IMR-90 (cell line): ENCODE measurements at regions not wholly inside any gene's neighbourhood (a gene's known extent, or its start where the extent isn't known, plus 50 kb on each side); places are given as distances from the start of the nearest gene placed in this dataset.

Source experiments
- ATAC-seq: fragments of 200-7000 bp; cut with Tn5 transposase; 2 replicates; pipeline ENCODE4 v1.9.1; 2020; ENCODE audit warnings: low read depth, mild to moderate bottlenecking, moderate library complexity
- BruUV-seq: library from RNA; stranded (reverse); fragments of 400-500 nt; replicated peaks from 2 replicates; lab custom pipeline; 2021; lab: Mats Ljungman, UMichigan
- CTCF ChIA-PET: fragments of 300-600 bp; formaldehyde crosslinking; extraction: SDS; loops from one replicate; lab custom pipeline; 2021; ENCODE audit warnings: antibody characterized with exemption; lab: Yijun Ruan, JAX
- POLR2A ChIA-PET: fragments of 300-600 bp; sonication (Branson Sonifier 250); formaldehyde crosslinking; loops from one replicate; lab custom pipeline; 2022; ENCODE audit warnings: antibody characterized with exemption; ENCODE audit not compliant: unreplicated experiment; lab: Charles Lee
- DNase-seq: peaks from one replicate; pipeline ENCODE4 v3.0.0; 2013
- H2AFZ ChIP-seq: replicated peaks from 2 replicates; pipeline ENCODE3; 2013; ENCODE audit warnings: low read length, mild to moderate bottlenecking; ENCODE audit not compliant: poor library complexity
- H2AK5ac ChIP-seq: 2 replicates; pipeline ENCODE4 v1.6.1; 2013; ENCODE audit warnings: low read depth, low read length, inconsistent platforms
- H2AK9ac ChIP-seq: replicated peaks from 2 replicates; pipeline ENCODE3; 2013; ENCODE audit warnings: mild to moderate bottlenecking, low read depth, low read length, moderate library complexity; ENCODE audit not compliant: poor library complexity
- H2BK120ac ChIP-seq: 2 replicates; pipeline ENCODE4 v1.6.1; 2013; ENCODE audit warnings: low read depth, low read length, inconsistent platforms
- H2BK15ac ChIP-seq: 3 replicates; pipeline ENCODE4 v1.6.1; 2013; ENCODE audit warnings: low read depth, low read length, inconsistent platforms
- H2BK20ac ChIP-seq: 2 replicates; pipeline ENCODE4 v1.6.1; 2013; ENCODE audit warnings: low read depth, mild to moderate bottlenecking, inconsistent platforms, low read length, moderate library complexity
- H2BK5ac ChIP-seq: 2 replicates; pipeline ENCODE4 v1.6.1; 2013; ENCODE audit warnings: mild to moderate bottlenecking, low read depth, low read length, inconsistent platforms; ENCODE audit not compliant: poor library complexity, severe bottlenecking
- H3K14ac ChIP-seq: replicated peaks from 2 replicates; pipeline ENCODE4 v1.6.1; 2013; ENCODE audit warnings: low read depth, low read length, inconsistent platforms
- H3K18ac ChIP-seq: 2 replicates; pipeline ENCODE4 v1.6.1; 2013; ENCODE audit warnings: low read depth, low read length, control low read depth
- H3K23ac ChIP-seq: 2 replicates; pipeline ENCODE4 v1.6.1; 2013; ENCODE audit warnings: low read depth, low read length, inconsistent platforms
- H3K27ac ChIP-seq: 2 replicates; pipeline ENCODE4 v1.5.1; 2013; ENCODE audit warnings: mild to moderate bottlenecking, control low read depth, low read length; ENCODE audit not compliant: insufficient read depth
- H3K27me3 ChIP-seq: 2 replicates; pipeline ENCODE4 v1.6.1; 2013; ENCODE audit warnings: low read length; ENCODE audit not compliant: control insufficient read depth, insufficient read depth
- H3K36me3 ChIP-seq: 2 replicates; pipeline ENCODE4 v1.6.1; 2013; ENCODE audit warnings: low read length, mixed read lengths; ENCODE audit not compliant: control insufficient read depth, insufficient read depth
- H3K4ac ChIP-seq: 2 replicates; pipeline ENCODE4 v1.6.1; 2013; ENCODE audit warnings: low read depth, low read length, inconsistent platforms
- H3K4me1 ChIP-seq: 2 replicates; pipeline ENCODE4 v1.6.1; 2013; ENCODE audit warnings: low read length, mixed read lengths; ENCODE audit not compliant: control insufficient read depth, insufficient read depth
- H3K4me2 ChIP-seq: 2 replicates; pipeline ENCODE4 v1.6.1; 2013; ENCODE audit warnings: low read depth, mild to moderate bottlenecking, control low read depth, low read length, moderate library complexity
- H3K4me3 ChIP-seq: 2 replicates; pipeline ENCODE4 v1.5.1; 2013; ENCODE audit warnings: low read depth, mild to moderate bottlenecking, control low read depth, low read length, moderate library complexity; ENCODE audit not compliant: insufficient read depth
- H3K56ac ChIP-seq: 2 replicates; pipeline ENCODE4 v1.6.1; 2013; ENCODE audit warnings: low read length, inconsistent platforms; ENCODE audit not compliant: insufficient read depth; ENCODE audit errors: extremely low read depth
- H3K79me1 ChIP-seq, 2 experiments: 2 replicates each; pipeline ENCODE4 v1.6.1; 2013; ENCODE audit warnings: low read length in 2 of 2, inconsistent platforms in 1 of 2, low read depth in 1 of 2
- H3K9ac ChIP-seq: 2 replicates; pipeline ENCODE4 v1.6.1; 2013; ENCODE audit warnings: low read depth, low read length, control low read depth
- H3K9me1 ChIP-seq: 2 replicates; pipeline ENCODE4 v1.6.1; 2013; ENCODE audit warnings: low read length, inconsistent platforms; ENCODE audit not compliant: insufficient read depth
- H3K9me3 ChIP-seq: 2 replicates; pipeline ENCODE4 v1.6.1; 2013; ENCODE audit warnings: low read length; ENCODE audit not compliant: control insufficient read depth, insufficient read depth
- H4K20me1 ChIP-seq: 2 replicates; pipeline ENCODE4 v1.6.1; 2013; ENCODE audit warnings: low read length, inconsistent platforms; ENCODE audit not compliant: insufficient read depth
- H4K5ac ChIP-seq: 2 replicates; pipeline ENCODE4 v1.6.1; 2013; ENCODE audit warnings: mild to moderate bottlenecking, low read depth, low read length, control low read depth
- H4K8ac ChIP-seq, 2 experiments: 2 replicates each; pipeline ENCODE4 v1.6.1; 2013; ENCODE audit warnings: low read depth in 2 of 2, low read length in 2 of 2, control low read depth in 1 of 2, inconsistent platforms in 1 of 2
- H4K91ac ChIP-seq: 2 replicates; pipeline ENCODE4 v1.6.1; 2013; ENCODE audit warnings: low read depth, low read length, inconsistent platforms; ENCODE audit not compliant: insufficient read depth
- BHLHE40 ChIP-seq: fragments of 150-350 bp; IDR thresholded peaks from 2 replicates; pipeline ENCODE4 v1.6.1; 2016; ENCODE audit warnings: mild to moderate bottlenecking, low read depth, low read length
- CEBPB ChIP-seq: IDR thresholded peaks from 2 replicates; pipeline ENCODE4 v1.6.1; 2012; ENCODE audit warnings: low read depth, low read length, improper control_type of control experiment
- CHD1 ChIP-seq: IDR thresholded peaks from 2 replicates; pipeline ENCODE4 v1.6.1; 2012; ENCODE audit warnings: low read depth, low read length, improper control_type of control experiment
- FOS ChIP-seq: fragments of 150-350 bp; IDR thresholded peaks from 2 replicates; pipeline ENCODE4 v1.6.1; 2016; ENCODE audit warnings: low read depth, low read length
- MAFK ChIP-seq: IDR thresholded peaks from 2 replicates; pipeline ENCODE4 v1.6.1; 2012; ENCODE audit warnings: low read depth, low read length, improper control_type of control experiment
- MXI1 ChIP-seq: IDR thresholded peaks from 2 replicates; pipeline ENCODE4 v1.6.1; 2012; ENCODE audit warnings: low read depth, mild to moderate bottlenecking, low read length, moderate library complexity, borderline replicate concordance
- NFE2L2 ChIP-seq: fragments of 150-350 bp; IDR thresholded peaks from 2 replicates; pipeline ENCODE4 v1.6.1; 2016; ENCODE audit warnings: low read depth, mild to moderate bottlenecking, low read length
- RCOR1 ChIP-seq: IDR thresholded peaks from 2 replicates; pipeline ENCODE4 v1.6.1; 2012; ENCODE audit warnings: mild to moderate bottlenecking, low read length, improper control_type of control experiment; ENCODE audit not compliant: insufficient replicate concordance
- RFX5 ChIP-seq: IDR thresholded peaks from 2 replicates; pipeline ENCODE4 v1.8.0; 2012; ENCODE audit warnings: low read depth, mild to moderate bottlenecking, low read length, moderate library complexity
- WGBS, 2 experiments: methylation state at CpG; one replicate each; pipeline versions ENCODE4 v1.1.5 to v1.1.7; 2013; ENCODE audit warnings: missing lambda C conversion rate in 2 of 2; ENCODE audit not compliant: insufficient read length in 1 of 2; ENCODE audit errors: extremely low coverage in 2 of 2; 5-methylcytosine and 5-hydroxymethylcytosine counted together
- dilution Hi-C: fragments of 300-500 bp; cut with HindIII; formaldehyde crosslinking; loops from one replicate; pipeline ENCODE4 v1.14.3; 2018; ENCODE audit warnings: low sequenced_read_pairs; ENCODE audit not compliant: unreplicated experiment
- in situ Hi-C: fragments of 300-500 bp; cut with MboI; formaldehyde crosslinking; loops from 3 replicates; pipeline ENCODE4 v1.14.3; 2019; ENCODE audit warnings: low sequenced_read_pairs, inconsistent platforms, mixed read lengths
- intact Hi-C: fragments of 100-400 bp; cut with micrococcal nuclease; formaldehyde crosslinking; loops from 2 replicates; pipeline ENCODE4 v1.10.0; 2022

- ATAC-seq, result no peak
Observed at GRCh38 chr6:48570656-48571055, 459.7 kb upstream of the PTCHD4 start.

More at GRCh38 chr6:48570656-48571055, 459.7 kb upstream of the PTCHD4 start:
- Histone ChIP-seq H4K20me1 (no peaks in the 10 kb centered on the region), H3K79me1 (no peaks in the 10 kb centered on the region), H4K5ac (no peak overlapping the region), H3K14ac (no peak overlapping the region), H4K91ac (no peak overlapping the region), H4K8ac (no peak overlapping the region), H2AFZ (no peak overlapping the region), H3K18ac (no peak overlapping the region), H3K56ac (no peak overlapping the region), H3K23ac (no peak overlapping the region), H3K4ac (no peak overlapping the region), H2AK5ac (no peak overlapping the region), H3K27ac (no peak overlapping the region), H2BK15ac (no peak overlapping the region), H2AK9ac (no peak overlapping the region), H3K27me3 (no peaks in the 10 kb centered on the region), H3K9me3 (no peaks in the 10 kb centered on the region), H3K36me3 (no peaks in the 10 kb centered on the region), H3K4me3 (no peak overlapping the region), H2BK120ac (no peak overlapping the region), H3K4me2 (no peak overlapping the region), H3K9ac (no peak overlapping the region), H2BK5ac (no peak overlapping the region), H2BK20ac (no peak overlapping the region), H3K4me1 (no peaks in the 10 kb centered on the region), H3K9me1 (no peaks in the 10 kb centered on the region)
- intact Hi-C loops (no loop called here), in situ Hi-C loops (no loop called here), dilution Hi-C loops (no loop called here)
- ChIA-PET CTCF (no interaction called here), POLR2A (no interaction called here)
- BruUV-seq, result no TSS peak
- WGBS, 2 experiments, result no CpG with 5 or more reads among the region's 3 CpGs
- no peak for TF ChIP-seq BHLHE40
- TF ChIP-seq CHD1, result no peak
- TF ChIP-seq RCOR1, result no peak
- TF ChIP-seq MXI1, result no peak
- TF ChIP-seq CEBPB, result no peak
- no peak for TF ChIP-seq MAFK
- TF ChIP-seq FOS, result no peak
- TF ChIP-seq RFX5, result no peak
- TF ChIP-seq NFE2L2, result no peak
- DNase-seq, result no peak
